IMR-90 (cell line): ENCODE measurements at regions not wholly inside any gene's neighbourhood (a gene's known extent, or its start where the extent isn't known, plus 50 kb on each side); places are given as distances from the start of the nearest gene placed in this dataset.

Source experiments
- ATAC-seq: fragments of 200-7000 bp; cut with Tn5 transposase; 2 replicates; pipeline ENCODE4 v1.9.1; 2020; ENCODE audit warnings: low read depth, mild to moderate bottlenecking, moderate library complexity
- BruUV-seq: library from RNA; stranded (reverse); fragments of 400-500 nt; replicated peaks from 2 replicates; lab custom pipeline; 2021; lab: Mats Ljungman, UMichigan
- CTCF ChIA-PET: fragments of 300-600 bp; formaldehyde crosslinking; extraction: SDS; loops from one replicate; lab custom pipeline; 2021; ENCODE audit warnings: antibody characterized with exemption; lab: Yijun Ruan, JAX
- POLR2A ChIA-PET: fragments of 300-600 bp; sonication (Branson Sonifier 250); formaldehyde crosslinking; loops from one replicate; lab custom pipeline; 2022; ENCODE audit warnings: antibody characterized with exemption; ENCODE audit not compliant: unreplicated experiment; lab: Charles Lee
- DNase-seq: peaks from one replicate; pipeline ENCODE4 v3.0.0; 2013
- H2AFZ ChIP-seq: replicated peaks from 2 replicates; pipeline ENCODE3; 2013; ENCODE audit warnings: low read length, mild to moderate bottlenecking; ENCODE audit not compliant: poor library complexity
- H2AK5ac ChIP-seq: 2 replicates; pipeline ENCODE4 v1.6.1; 2013; ENCODE audit warnings: low read depth, low read length, inconsistent platforms
- H2AK9ac ChIP-seq: replicated peaks from 2 replicates; pipeline ENCODE3; 2013; ENCODE audit warnings: mild to moderate bottlenecking, low read depth, low read length, moderate library complexity; ENCODE audit not compliant: poor library complexity
- H2BK120ac ChIP-seq: 2 replicates; pipeline ENCODE4 v1.6.1; 2013; ENCODE audit warnings: low read depth, low read length, inconsistent platforms
- H2BK15ac ChIP-seq: 3 replicates; pipeline ENCODE4 v1.6.1; 2013; ENCODE audit warnings: low read depth, low read length, inconsistent platforms
- H2BK20ac ChIP-seq: 2 replicates; pipeline ENCODE4 v1.6.1; 2013; ENCODE audit warnings: low read depth, mild to moderate bottlenecking, inconsistent platforms, low read length, moderate library complexity
- H2BK5ac ChIP-seq: 2 replicates; pipeline ENCODE4 v1.6.1; 2013; ENCODE audit warnings: mild to moderate bottlenecking, low read depth, low read length, inconsistent platforms; ENCODE audit not compliant: poor library complexity, severe bottlenecking
- H3K14ac ChIP-seq: replicated peaks from 2 replicates; pipeline ENCODE4 v1.6.1; 2013; ENCODE audit warnings: low read depth, low read length, inconsistent platforms
- H3K18ac ChIP-seq: 2 replicates; pipeline ENCODE4 v1.6.1; 2013; ENCODE audit warnings: low read depth, low read length, control low read depth
- H3K23ac ChIP-seq: 2 replicates; pipeline ENCODE4 v1.6.1; 2013; ENCODE audit warnings: low read depth, low read length, inconsistent platforms
- H3K27ac ChIP-seq: 2 replicates; pipeline ENCODE4 v1.5.1; 2013; ENCODE audit warnings: mild to moderate bottlenecking, control low read depth, low read length; ENCODE audit not compliant: insufficient read depth
- H3K27me3 ChIP-seq: 2 replicates; pipeline ENCODE4 v1.6.1; 2013; ENCODE audit warnings: low read length; ENCODE audit not compliant: control insufficient read depth, insufficient read depth
- H3K36me3 ChIP-seq: 2 replicates; pipeline ENCODE4 v1.6.1; 2013; ENCODE audit warnings: low read length, mixed read lengths; ENCODE audit not compliant: control insufficient read depth, insufficient read depth
- H3K4ac ChIP-seq: 2 replicates; pipeline ENCODE4 v1.6.1; 2013; ENCODE audit warnings: low read depth, low read length, inconsistent platforms
- H3K4me1 ChIP-seq: 2 replicates; pipeline ENCODE4 v1.6.1; 2013; ENCODE audit warnings: low read length, mixed read lengths; ENCODE audit not compliant: control insufficient read depth, insufficient read depth
- H3K4me2 ChIP-seq: 2 replicates; pipeline ENCODE4 v1.6.1; 2013; ENCODE audit warnings: low read depth, mild to moderate bottlenecking, control low read depth, low read length, moderate library complexity
- H3K4me3 ChIP-seq: 2 replicates; pipeline ENCODE4 v1.5.1; 2013; ENCODE audit warnings: low read depth, mild to moderate bottlenecking, control low read depth, low read length, moderate library complexity; ENCODE audit not compliant: insufficient read depth
- H3K56ac ChIP-seq: 2 replicates; pipeline ENCODE4 v1.6.1; 2013; ENCODE audit warnings: low read length, inconsistent platforms; ENCODE audit not compliant: insufficient read depth; ENCODE audit errors: extremely low read depth
- H3K79me1 ChIP-seq, 2 experiments: 2 replicates each; pipeline ENCODE4 v1.6.1; 2013; ENCODE audit warnings: low read length in 2 of 2, inconsistent platforms in 1 of 2, low read depth in 1 of 2
- H3K9ac ChIP-seq: 2 replicates; pipeline ENCODE4 v1.6.1; 2013; ENCODE audit warnings: low read depth, low read length, control low read depth
- H3K9me1 ChIP-seq: 2 replicates; pipeline ENCODE4 v1.6.1; 2013; ENCODE audit warnings: low read length, inconsistent platforms; ENCODE audit not compliant: insufficient read depth
- H3K9me3 ChIP-seq: 2 replicates; pipeline ENCODE4 v1.6.1; 2013; ENCODE audit warnings: low read length; ENCODE audit not compliant: control insufficient read depth, insufficient read depth
- H4K20me1 ChIP-seq: 2 replicates; pipeline ENCODE4 v1.6.1; 2013; ENCODE audit warnings: low read length, inconsistent platforms; ENCODE audit not compliant: insufficient read depth
- H4K5ac ChIP-seq: 2 replicates; pipeline ENCODE4 v1.6.1; 2013; ENCODE audit warnings: mild to moderate bottlenecking, low read depth, low read length, control low read depth
- H4K8ac ChIP-seq, 2 experiments: 2 replicates each; pipeline ENCODE4 v1.6.1; 2013; ENCODE audit warnings: low read depth in 2 of 2, low read length in 2 of 2, control low read depth in 1 of 2, inconsistent platforms in 1 of 2
- H4K91ac ChIP-seq: 2 replicates; pipeline ENCODE4 v1.6.1; 2013; ENCODE audit warnings: low read depth, low read length, inconsistent platforms; ENCODE audit not compliant: insufficient read depth
- BHLHE40 ChIP-seq: fragments of 150-350 bp; IDR thresholded peaks from 2 replicates; pipeline ENCODE4 v1.6.1; 2016; ENCODE audit warnings: mild to moderate bottlenecking, low read depth, low read length
- RFX5 ChIP-seq: IDR thresholded peaks from 2 replicates; pipeline ENCODE4 v1.8.0; 2012; ENCODE audit warnings: low read depth, mild to moderate bottlenecking, low read length, moderate library complexity
- SMC3 ChIP-seq: fragments of 150-350 bp; IDR thresholded peaks from 2 replicates; pipeline ENCODE4 v1.6.1; 2016; ENCODE audit warnings: low read depth, mild to moderate bottlenecking, antibody characterized with exemption, low read length, moderate library complexity
- WGBS, 2 experiments: methylation state at CpG; one replicate each; pipeline versions ENCODE4 v1.1.5 to v1.1.7; 2013; ENCODE audit warnings: missing lambda C conversion rate in 2 of 2; ENCODE audit not compliant: insufficient read length in 1 of 2; ENCODE audit errors: extremely low coverage in 2 of 2; 5-methylcytosine and 5-hydroxymethylcytosine counted together
- dilution Hi-C: fragments of 300-500 bp; cut with HindIII; formaldehyde crosslinking; loops from one replicate; pipeline ENCODE4 v1.14.3; 2018; ENCODE audit warnings: low sequenced_read_pairs; ENCODE audit not compliant: unreplicated experiment
- in situ Hi-C: fragments of 300-500 bp; cut with MboI; formaldehyde crosslinking; loops from 3 replicates; pipeline ENCODE4 v1.14.3; 2019; ENCODE audit warnings: low sequenced_read_pairs, inconsistent platforms, mixed read lengths
- intact Hi-C: fragments of 100-400 bp; cut with micrococcal nuclease; formaldehyde crosslinking; loops from 2 replicates; pipeline ENCODE4 v1.10.0; 2022
- TF ChIP-seq, protein P1 (sequence below): conservative IDR thresholded peaks from 2 replicates; pipeline ENCODE4 v1.5.1; 2012; ENCODE audit warnings: mild to moderate bottlenecking, low read depth, low read length, improper control_type of control experiment
- TF ChIP-seq, protein P2 (sequence below): fragments of 150-350 bp; IDR thresholded peaks from 2 replicates; pipeline ENCODE4 v1.6.1; 2016; ENCODE audit warnings: low read depth, mild to moderate bottlenecking, low read length, moderate library complexity, borderline replicate concordance

DNA sequence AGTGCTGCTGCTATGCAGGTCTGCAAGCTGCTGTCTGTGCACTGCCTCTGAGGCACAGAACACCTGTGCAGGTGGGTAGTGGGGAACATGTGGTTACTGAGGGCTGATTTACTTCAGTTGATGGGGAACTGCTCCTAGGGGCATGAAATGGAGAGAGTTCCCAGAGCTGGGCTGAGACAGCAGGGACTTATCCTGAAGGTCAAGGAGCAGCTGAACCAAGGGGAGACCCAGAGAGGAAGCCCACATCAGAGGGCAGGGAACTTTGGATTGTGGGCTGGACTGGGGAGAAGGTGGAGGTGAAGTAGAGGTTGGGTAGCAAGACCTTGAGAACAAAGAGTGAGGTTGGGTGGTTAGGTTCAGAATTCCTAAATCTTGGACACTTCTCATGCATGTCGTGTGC is 311.9 kb downstream of the AACS start:
- H4K91ac ChIP-seq: no peak overlapping the region
- no peak overlapping the region for H3K18ac ChIP-seq
- no peak overlapping the region for H2AK5ac ChIP-seq
- no peak overlapping the region for H3K27ac ChIP-seq
- H3K4me2 ChIP-seq: no peak overlapping the region
- no peak for TF ChIP-seq SMC3
- no peak for TF ChIP-seq RFX5
- TF ChIP-seq, protein P1, sequence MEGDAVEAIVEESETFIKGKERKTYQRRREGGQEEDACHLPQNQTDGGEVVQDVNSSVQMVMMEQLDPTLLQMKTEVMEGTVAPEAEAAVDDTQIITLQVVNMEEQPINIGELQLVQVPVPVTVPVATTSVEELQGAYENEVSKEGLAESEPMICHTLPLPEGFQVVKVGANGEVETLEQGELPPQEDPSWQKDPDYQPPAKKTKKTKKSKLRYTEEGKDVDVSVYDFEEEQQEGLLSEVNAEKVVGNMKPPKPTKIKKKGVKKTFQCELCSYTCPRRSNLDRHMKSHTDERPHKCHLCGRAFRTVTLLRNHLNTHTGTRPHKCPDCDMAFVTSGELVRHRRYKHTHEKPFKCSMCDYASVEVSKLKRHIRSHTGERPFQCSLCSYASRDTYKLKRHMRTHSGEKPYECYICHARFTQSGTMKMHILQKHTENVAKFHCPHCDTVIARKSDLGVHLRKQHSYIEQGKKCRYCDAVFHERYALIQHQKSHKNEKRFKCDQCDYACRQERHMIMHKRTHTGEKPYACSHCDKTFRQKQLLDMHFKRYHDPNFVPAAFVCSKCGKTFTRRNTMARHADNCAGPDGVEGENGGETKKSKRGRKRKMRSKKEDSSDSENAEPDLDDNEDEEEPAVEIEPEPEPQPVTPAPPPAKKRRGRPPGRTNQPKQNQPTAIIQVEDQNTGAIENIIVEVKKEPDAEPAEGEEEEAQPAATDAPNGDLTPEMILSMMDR: no peak
- TF ChIP-seq, protein P2, sequence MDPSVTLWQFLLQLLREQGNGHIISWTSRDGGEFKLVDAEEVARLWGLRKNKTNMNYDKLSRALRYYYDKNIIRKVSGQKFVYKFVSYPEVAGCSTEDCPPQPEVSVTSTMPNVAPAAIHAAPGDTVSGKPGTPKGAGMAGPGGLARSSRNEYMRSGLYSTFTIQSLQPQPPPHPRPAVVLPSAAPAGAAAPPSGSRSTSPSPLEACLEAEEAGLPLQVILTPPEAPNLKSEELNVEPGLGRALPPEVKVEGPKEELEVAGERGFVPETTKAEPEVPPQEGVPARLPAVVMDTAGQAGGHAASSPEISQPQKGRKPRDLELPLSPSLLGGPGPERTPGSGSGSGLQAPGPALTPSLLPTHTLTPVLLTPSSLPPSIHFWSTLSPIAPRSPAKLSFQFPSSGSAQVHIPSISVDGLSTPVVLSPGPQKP: no peak
- TF ChIP-seq BHLHE40: no peak
- no peak overlapping the region for H3K56ac ChIP-seq
- H2BK5ac ChIP-seq: no peak overlapping the region
- ATAC-seq: no peak
- in situ Hi-C loops (no loop called here), dilution Hi-C loops (no loop called here), intact Hi-C loops (no loop called here)
- no peaks in the 10 kb centered on the region for H3K27me3 ChIP-seq
- no peak overlapping the region for H2BK20ac ChIP-seq
- DNase-seq: no peak
- no peaks in the 10 kb centered on the region for H3K79me1 ChIP-seq
- peaks cover 43% of the 10 kb centered on the region for H3K9me3 ChIP-seq
- no peak overlapping the region for H3K14ac ChIP-seq
- H4K5ac ChIP-seq: no peak overlapping the region
- POLR2A ChIA-PET: no interaction called here
- H2AK9ac ChIP-seq: no peak overlapping the region
- CTCF ChIA-PET: no interaction called here
- no CpG with 5 or more reads among the region's 1 CpG for whole genome bisulfite sequencing, 2 experiments
- H2BK15ac ChIP-seq: no peak overlapping the region
- no peak overlapping the region for H3K9ac ChIP-seq
- no peak overlapping the region for H2AFZ ChIP-seq
- BruUV-seq: no TSS peak
- H3K36me3 ChIP-seq: no peaks in the 10 kb centered on the region
- H3K4me3 ChIP-seq: no peak overlapping the region
- no peaks in the 10 kb centered on the region for H4K20me1 ChIP-seq
- no peak overlapping the region for H2BK120ac ChIP-seq
- no peak overlapping the region for H3K4ac ChIP-seq
- no peak overlapping the region for H4K8ac ChIP-seq
- no peaks in the 10 kb centered on the region for H3K9me1 ChIP-seq
- no peaks in the 10 kb centered on the region for H3K4me1 ChIP-seq
- H3K23ac ChIP-seq: no peak overlapping the region
